GM18519 (cell line): ENCODE measurements at regions not wholly inside any gene's neighbourhood (a gene's known extent, or its start where the extent isn't known, plus 50 kb on each side); places are given as distances from the start of the nearest gene placed in this dataset.
"Not testable (repeated sequence)": the region's sequence is repeated elsewhere in the genome, so short reads cannot be mapped to it uniquely, and the experiment has no call there.

Experiments used
- ATAC-seq: cut with Tn5 transposase; IDR thresholded peaks from one replicate; pipeline ENCODE4 v1.9.1; 2021; ENCODE audit warnings: mild to moderate bottlenecking, moderate library complexity; ENCODE audit not compliant: unreplicated experiment, low FRiP score

- ATAC-seq = no peak
Measured at GRCh38 chr4:75194180-75194579, 261.3 kb downstream of the PARM1 start.

GRCh38 chr4:75192182-75192581 lies 259.3 kb downstream of the PARM1 start:
- not testable (repeated sequence) for ATAC-seq

- ATAC-seq = no peak
Measured at GRCh38 chr4:75189711-75190335, 256.9 kb downstream of the PARM1 start.

- ATAC-seq = peak; percentile 82
Measured at GRCh38 chr4:75180790-75181776, 248.2 kb downstream of the PARM1 start.

- no peak for ATAC-seq
Measured at GRCh38 chr4:75180217-75180616, 247.3 kb downstream of the PARM1 start.

- ATAC-seq = no peak
Measured at GRCh38 chr4:75179510-75179909, 246.6 kb downstream of the PARM1 start.

GRCh38 chr4:75172551-75172950 lies 239.6 kb downstream of the PARM1 start:
- peak; percentile 95 for ATAC-seq

- ATAC-seq = no peak
Measured at GRCh38 chr4:75169427-75169826, 236.5 kb downstream of the PARM1 start.

- ATAC-seq = no peak
Measured at GRCh38 chr4:75169020-75169419, 236.1 kb downstream of the PARM1 start.

GRCh38 chr4:75168548-75168947 lies 235.6 kb downstream of the PARM1 start:
- no peak for ATAC-seq

GRCh38 chr4:75165100-75165499 lies 232.2 kb downstream of the PARM1 start:
- not testable (repeated sequence) for ATAC-seq

GRCh38 chr4:75158451-75158850 lies 225.5 kb downstream of the PARM1 start:
- no peak for ATAC-seq

- ATAC-seq = no peak
Measured at GRCh38 chr4:75154994-75155393, 222.1 kb downstream of the PARM1 start.

- ATAC-seq = no peak
Measured at GRCh38 chr4:75146223-75146622, 213.3 kb downstream of the PARM1 start.

- no peak for ATAC-seq
Measured at GRCh38 chr4:75144475-75144874, 211.6 kb downstream of the PARM1 start.

GRCh38 chr4:75142850-75143249 lies 209.9 kb downstream of the PARM1 start:
- no peak for ATAC-seq

- ATAC-seq = no peak
Measured at GRCh38 chr4:75142382-75142781, 209.5 kb downstream of the PARM1 start.

GRCh38 chr4:75141162-75141561 lies 208.2 kb downstream of the PARM1 start:
- ATAC-seq = no peak

- no peak for ATAC-seq
Measured at GRCh38 chr4:75137302-75137701, 204.4 kb downstream of the PARM1 start.

GRCh38 chr4:75135068-75135825 lies 202.3 kb downstream of the PARM1 start:
- ATAC-seq = peak; percentile 65

GRCh38 chr4:75126870-75127269 lies 194.0 kb downstream of the PARM1 start:
- ATAC-seq = not testable (repeated sequence)
